Stomach (tissue), 4 donors: ENCODE measurements at regions not wholly inside any gene's neighbourhood (a gene's known extent, or its start where the extent isn't known, plus 50 kb on each side); places are given as distances from the start of the nearest gene placed in this dataset.

ENCODE experiments used
- POLR2AphosphoS5 ChIP-seq, 3 donors: sonication (generic); formaldehyde crosslinking; IDR thresholded peaks; one replicate each; pipeline ENCODE4 v1.6.1; 2016; ENCODE audit warnings: antibody characterized with exemption in 3 of 3
- TF ChIP-seq, protein P1 (sequence below), 7 experiments: fragments of 450-650 bp in 4 of 7; fragments of 200-600 bp in 3 of 7; sonication (generic) in 3 of 7; IDR thresholded peaks; one replicate each; pipeline ENCODE4 v1.5.1; 2016 to 2019; ENCODE audit warnings: antibody characterized with exemption in 7 of 7, control low read depth in 2 of 7, mild to moderate bottlenecking in 1 of 7

DNA sequence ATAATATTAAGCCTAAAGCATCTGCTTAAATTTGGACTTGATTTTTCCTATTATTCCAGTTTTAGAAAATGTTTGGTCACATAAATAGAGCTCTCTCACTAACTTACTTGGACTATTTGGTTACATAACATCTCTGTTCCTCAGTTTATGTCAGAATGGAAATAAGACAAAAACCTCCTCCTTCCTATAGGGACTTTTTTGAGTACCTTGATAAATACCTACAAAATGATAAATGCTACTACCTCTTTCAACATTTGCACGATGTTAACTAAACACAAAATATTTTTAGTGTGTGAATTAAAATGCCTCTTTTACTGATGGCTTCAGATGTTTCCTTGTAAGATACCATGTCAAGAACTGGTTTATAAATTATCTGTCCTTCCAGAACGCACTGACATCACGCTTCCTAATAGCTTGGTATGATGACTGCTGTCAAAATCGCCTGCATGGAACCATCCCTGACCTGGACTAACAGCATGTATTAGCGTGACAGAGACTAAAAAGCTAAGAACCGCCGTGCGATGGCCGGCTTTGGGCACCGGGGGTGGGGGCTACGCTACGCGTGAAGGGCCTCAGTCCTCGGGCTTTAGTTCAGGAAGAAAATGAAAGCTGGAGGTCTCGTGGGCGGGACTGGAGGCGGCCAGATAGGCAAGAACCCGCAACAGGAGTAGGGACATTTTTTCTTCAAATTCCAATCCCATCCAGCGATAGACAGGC lies 133.2 kb upstream of the BARHL2 start:
- TF ChIP-seq, protein P1, sequence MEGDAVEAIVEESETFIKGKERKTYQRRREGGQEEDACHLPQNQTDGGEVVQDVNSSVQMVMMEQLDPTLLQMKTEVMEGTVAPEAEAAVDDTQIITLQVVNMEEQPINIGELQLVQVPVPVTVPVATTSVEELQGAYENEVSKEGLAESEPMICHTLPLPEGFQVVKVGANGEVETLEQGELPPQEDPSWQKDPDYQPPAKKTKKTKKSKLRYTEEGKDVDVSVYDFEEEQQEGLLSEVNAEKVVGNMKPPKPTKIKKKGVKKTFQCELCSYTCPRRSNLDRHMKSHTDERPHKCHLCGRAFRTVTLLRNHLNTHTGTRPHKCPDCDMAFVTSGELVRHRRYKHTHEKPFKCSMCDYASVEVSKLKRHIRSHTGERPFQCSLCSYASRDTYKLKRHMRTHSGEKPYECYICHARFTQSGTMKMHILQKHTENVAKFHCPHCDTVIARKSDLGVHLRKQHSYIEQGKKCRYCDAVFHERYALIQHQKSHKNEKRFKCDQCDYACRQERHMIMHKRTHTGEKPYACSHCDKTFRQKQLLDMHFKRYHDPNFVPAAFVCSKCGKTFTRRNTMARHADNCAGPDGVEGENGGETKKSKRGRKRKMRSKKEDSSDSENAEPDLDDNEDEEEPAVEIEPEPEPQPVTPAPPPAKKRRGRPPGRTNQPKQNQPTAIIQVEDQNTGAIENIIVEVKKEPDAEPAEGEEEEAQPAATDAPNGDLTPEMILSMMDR (IDR thresholded peaks at IDR 0.05), result no peak
- TF ChIP-seq POLR2AphosphoS5 (IDR thresholded peaks at IDR 0.05), result no peak
